ENCODE measurements at regions not wholly inside any gene's neighbourhood (a gene's known extent, or its start where the extent isn't known, plus 50 kb on each side); places are given as distances from the start of the nearest gene placed in this dataset.
"Not testable (repeated sequence)": the region's sequence is repeated elsewhere in the genome, so short reads cannot be mapped to it uniquely, and the experiment has no call there.

DNA sequence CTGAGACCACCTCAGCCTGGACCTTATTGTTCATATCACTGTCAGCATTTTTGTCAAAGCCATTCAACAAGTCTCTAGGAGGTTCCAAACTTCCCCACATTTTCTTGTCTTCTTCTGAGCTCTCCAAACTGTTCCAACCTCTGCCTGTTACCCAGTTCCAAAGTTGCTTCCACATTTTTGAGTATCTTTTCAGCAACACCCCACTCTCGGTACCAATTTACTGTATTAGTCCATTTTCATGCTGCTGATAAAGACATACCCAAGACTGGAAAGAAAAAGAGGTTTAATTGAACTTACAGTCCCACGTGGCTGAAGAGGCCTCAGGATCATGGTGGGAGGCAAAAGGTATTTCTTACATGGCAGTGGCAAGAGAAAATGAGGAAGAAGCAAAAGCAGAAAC lies 111.5 kb upstream of the MDM1 start:
- H3K27ac ChIP-seq (ENCODE audit: extremely low read depth, low read depth, low read length); H3K36me3 ChIP-seq (ENCODE audit: control insufficient read depth in 2 of 2, insufficient read depth in 1 of 2, low read length in 2 of 2); H3K4me3 ChIP-seq (ENCODE audit: low read depth, low read length); POLR2A ChIA-PET; CTCF ChIA-PET; H3K9me3 ChIP-seq (ENCODE audit: control insufficient read depth, insufficient read depth, low read depth, low read length); H3K4me1 ChIP-seq (ENCODE audit: control insufficient read depth, insufficient read depth, low read length): not testable (repeated sequence)
- peak; percentile 91 for TF ChIP-seq ZNF707 (tag by site-specific recombination; IDR thresholded peaks at IDR 0.05)

DNA sequence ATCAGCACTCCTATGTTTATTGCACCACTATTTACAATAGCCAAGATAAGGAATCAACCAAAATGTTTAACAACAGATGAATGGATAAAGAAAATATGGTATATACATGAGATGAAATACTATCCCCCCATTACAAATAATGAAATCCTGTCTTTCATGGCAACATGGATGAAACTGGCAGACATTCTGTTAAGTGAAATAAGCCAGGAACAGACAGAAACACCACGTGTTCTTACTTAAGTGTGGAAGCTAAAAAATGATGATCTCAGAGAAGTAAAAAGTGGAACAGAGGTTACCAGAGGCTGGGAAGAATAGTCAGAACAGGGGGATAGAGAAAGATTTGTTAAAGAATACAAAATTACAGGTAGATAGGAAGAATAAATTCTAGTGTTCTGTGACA lies 113.7 kb upstream of the MDM1 start:
- no peak overlapping the region for H3K4me3 ChIP-seq (ENCODE audit: low read depth, low read length)
- no peaks in the 10 kb centered on the region for H3K36me3 ChIP-seq (ENCODE audit: control insufficient read depth in 2 of 2, insufficient read depth in 1 of 2, low read length in 2 of 2)
- 0 out of 2 replicates have a peak, but pooled peaks cover 3% of the 10 kb centered on the region for H3K4me1 ChIP-seq (ENCODE audit: control insufficient read depth, insufficient read depth, low read length)
- POLR2A ChIA-PET: no interaction called here
- H3K27ac ChIP-seq (ENCODE audit: extremely low read depth, low read depth, low read length): no peak overlapping the region
- no peaks in the 10 kb centered on the region for H3K9me3 ChIP-seq (ENCODE audit: control insufficient read depth, insufficient read depth, low read depth, low read length)
- TF ChIP-seq ZNF843 (tag by site-specific recombination; IDR thresholded peaks at IDR 0.05) (no peak), ZNF626 (tag by site-specific recombination; IDR thresholded peaks at IDR 0.05) (no peak), KLF10 (tag by site-specific recombination; IDR thresholded peaks at IDR 0.05) (no peak), ZNF777 (tag by site-specific recombination; IDR thresholded peaks at IDR 0.05; ENCODE audit: borderline replicate concordance) (no peak), ZNF776 (tag by site-specific recombination; IDR thresholded peaks at IDR 0.05; ENCODE audit: borderline replicate concordance) (no peak), GLIS2 (tag by site-specific recombination; IDR thresholded peaks at IDR 0.05) (no peak), ZNF155 (tag by site-specific recombination; IDR thresholded peaks at IDR 0.05) (no peak)
- TF ChIP-seq, protein P1, sequence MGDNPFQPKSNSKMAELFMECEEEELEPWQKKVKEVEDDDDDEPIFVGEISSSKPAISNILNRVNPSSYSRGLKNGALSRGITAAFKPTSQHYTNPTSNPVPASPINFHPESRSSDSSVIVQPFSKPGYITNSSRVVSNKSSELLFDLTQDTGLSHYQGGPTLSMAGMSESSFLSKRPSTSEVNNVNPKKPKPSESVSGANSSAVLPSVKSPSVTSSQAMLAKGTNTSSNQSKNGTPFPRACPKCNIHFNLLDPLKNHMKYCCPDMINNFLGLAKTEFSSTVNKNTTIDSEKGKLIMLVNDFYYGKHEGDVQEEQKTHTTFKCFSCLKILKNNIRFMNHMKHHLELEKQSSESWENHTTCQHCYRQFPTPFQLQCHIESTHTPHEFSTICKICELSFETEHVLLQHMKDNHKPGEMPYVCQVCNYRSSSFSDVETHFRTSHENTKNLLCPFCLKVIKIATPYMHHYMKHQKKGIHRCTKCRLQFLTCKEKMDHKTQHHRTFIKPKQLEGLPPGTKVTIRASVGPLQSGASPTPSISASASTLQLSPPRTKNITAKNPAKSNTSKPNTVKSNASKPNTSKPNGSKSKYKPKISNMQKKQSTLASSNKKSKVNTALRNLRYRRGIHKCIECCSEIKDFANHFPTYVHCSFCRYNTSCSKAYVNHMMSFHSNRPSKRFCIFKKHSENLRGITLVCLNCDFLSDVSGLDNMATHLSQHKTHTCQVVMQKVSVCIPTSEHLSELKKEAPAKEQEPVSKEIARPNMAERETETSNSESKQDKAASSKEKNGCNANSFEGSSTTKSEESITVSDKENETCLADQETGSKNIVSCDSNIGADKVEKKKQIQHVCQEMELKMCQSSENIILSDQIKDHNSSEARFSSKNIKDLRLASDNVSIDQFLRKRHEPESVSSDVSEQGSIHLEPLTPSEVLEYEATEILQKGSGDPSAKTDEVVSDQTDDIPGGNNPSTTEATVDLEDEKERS (tag by site-specific recombination; IDR thresholded peaks at IDR 0.05): no peak
- TF ChIP-seq, protein P2, sequence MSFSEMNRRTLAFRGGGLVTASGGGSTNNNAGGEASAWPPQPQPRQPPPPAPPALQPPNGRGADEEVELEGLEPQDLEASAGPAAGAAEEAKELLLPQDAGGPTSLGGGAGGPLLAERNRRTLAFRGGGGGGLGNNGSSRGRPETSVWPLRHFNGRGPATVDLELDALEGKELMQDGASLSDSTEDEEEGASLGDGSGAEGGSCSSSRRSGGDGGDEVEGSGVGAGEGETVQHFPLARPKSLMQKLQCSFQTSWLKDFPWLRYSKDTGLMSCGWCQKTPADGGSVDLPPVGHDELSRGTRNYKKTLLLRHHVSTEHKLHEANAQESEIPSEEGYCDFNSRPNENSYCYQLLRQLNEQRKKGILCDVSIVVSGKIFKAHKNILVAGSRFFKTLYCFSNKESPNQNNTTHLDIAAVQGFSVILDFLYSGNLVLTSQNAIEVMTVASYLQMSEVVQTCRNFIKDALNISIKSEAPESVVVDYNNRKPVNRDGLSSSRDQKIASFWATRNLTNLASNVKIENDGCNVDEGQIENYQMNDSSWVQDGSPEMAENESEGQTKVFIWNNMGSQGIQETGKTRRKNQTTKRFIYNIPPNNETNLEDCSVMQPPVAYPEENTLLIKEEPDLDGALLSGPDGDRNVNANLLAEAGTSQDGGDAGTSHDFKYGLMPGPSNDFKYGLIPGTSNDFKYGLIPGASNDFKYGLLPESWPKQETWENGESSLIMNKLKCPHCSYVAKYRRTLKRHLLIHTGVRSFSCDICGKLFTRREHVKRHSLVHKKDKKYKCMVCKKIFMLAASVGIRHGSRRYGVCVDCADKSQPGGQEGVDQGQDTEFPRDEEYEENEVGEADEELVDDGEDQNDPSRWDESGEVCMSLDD (tag by site-specific recombination; IDR thresholded peaks at IDR 0.05): no peak
- CTCF ChIA-PET: no interaction called here

DNA sequence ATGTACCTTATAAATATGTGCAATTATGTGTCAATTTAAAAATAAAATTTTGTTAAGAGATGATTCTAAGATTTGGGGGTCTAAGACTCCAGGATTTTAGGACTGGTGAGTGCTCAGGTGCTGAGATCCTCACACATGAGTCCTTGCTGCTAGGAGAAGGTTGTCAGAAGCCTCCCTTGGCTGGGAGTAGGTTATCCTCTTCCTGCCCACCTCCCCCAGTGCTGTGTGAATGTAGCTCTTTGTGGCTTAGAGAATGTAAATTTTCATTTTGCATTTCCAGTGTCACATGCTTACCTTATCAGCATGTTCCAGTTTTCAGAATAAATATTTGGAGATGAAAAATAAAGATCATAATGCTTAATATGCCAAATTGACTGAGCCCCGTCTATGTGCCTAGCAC lies 114.2 kb upstream of the MDM1 start:
- Histone ChIP-seq H3K4me1 (ENCODE audit: control insufficient read depth, insufficient read depth, low read length) (0 out of 2 replicates have a peak, but pooled peaks cover 3% of the 10 kb centered on the region), H3K27ac (ENCODE audit: extremely low read depth, low read depth, low read length) (no peak overlapping the region), H3K9me3 (ENCODE audit: control insufficient read depth, insufficient read depth, low read depth, low read length) (no peaks in the 10 kb centered on the region), H3K4me3 (ENCODE audit: low read depth, low read length) (no peak overlapping the region), H3K36me3 (ENCODE audit: control insufficient read depth in 2 of 2, insufficient read depth in 1 of 2, low read length in 2 of 2) (no peaks in the 10 kb centered on the region)
- ChIA-PET CTCF (no interaction called here), POLR2A (no interaction called here)
- TF ChIP-seq KLF8 (tag by site-specific recombination; IDR thresholded peaks at IDR 0.05) (no peak), ZNF600 (tag by site-specific recombination; IDR thresholded peaks at IDR 0.05) (no peak), KLF9 (tag by site-specific recombination; IDR thresholded peaks at IDR 0.05; ENCODE audit: low read depth) (no peak), ZNF114 (tag by site-specific recombination; IDR thresholded peaks at IDR 0.05) (no peak), ZNF677 (tag by site-specific recombination; IDR thresholded peaks at IDR 0.05) (no peak), ZNF302 (tag by site-specific recombination; IDR thresholded peaks at IDR 0.05; ENCODE audit: low read depth) (no peak), ZNF423 (tag by site-specific recombination; IDR thresholded peaks at IDR 0.05) (no peak), OSR2 (tag by site-specific recombination; IDR thresholded peaks at IDR 0.05) (no peak), ZNF174 (tag by site-specific recombination; IDR thresholded peaks at IDR 0.05) (no peak), ZNF664 (tag by site-specific recombination; IDR thresholded peaks at IDR 0.05) (no peak), GLIS2 (tag by site-specific recombination; IDR thresholded peaks at IDR 0.05) (no peak)
- TF ChIP-seq, protein P3, sequence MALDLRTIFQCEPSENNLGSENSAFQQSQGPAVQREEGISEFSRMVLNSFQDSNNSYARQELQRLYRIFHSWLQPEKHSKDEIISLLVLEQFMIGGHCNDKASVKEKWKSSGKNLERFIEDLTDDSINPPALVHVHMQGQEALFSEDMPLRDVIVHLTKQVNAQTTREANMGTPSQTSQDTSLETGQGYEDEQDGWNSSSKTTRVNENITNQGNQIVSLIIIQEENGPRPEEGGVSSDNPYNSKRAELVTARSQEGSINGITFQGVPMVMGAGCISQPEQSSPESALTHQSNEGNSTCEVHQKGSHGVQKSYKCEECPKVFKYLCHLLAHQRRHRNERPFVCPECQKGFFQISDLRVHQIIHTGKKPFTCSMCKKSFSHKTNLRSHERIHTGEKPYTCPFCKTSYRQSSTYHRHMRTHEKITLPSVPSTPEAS (tag by site-specific recombination; IDR thresholded peaks at IDR 0.05): no peak
- TF ChIP-seq, protein P4, sequence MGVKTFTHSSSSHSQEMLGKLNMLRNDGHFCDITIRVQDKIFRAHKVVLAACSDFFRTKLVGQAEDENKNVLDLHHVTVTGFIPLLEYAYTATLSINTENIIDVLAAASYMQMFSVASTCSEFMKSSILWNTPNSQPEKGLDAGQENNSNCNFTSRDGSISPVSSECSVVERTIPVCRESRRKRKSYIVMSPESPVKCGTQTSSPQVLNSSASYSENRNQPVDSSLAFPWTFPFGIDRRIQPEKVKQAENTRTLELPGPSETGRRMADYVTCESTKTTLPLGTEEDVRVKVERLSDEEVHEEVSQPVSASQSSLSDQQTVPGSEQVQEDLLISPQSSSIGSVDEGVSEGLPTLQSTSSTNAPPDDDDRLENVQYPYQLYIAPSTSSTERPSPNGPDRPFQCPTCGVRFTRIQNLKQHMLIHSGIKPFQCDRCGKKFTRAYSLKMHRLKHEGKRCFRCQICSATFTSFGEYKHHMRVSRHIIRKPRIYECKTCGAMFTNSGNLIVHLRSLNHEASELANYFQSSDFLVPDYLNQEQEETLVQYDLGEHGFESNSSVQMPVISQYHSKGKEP (tag by site-specific recombination; IDR thresholded peaks at IDR 0.05): no peak
- TF ChIP-seq, protein P5, sequence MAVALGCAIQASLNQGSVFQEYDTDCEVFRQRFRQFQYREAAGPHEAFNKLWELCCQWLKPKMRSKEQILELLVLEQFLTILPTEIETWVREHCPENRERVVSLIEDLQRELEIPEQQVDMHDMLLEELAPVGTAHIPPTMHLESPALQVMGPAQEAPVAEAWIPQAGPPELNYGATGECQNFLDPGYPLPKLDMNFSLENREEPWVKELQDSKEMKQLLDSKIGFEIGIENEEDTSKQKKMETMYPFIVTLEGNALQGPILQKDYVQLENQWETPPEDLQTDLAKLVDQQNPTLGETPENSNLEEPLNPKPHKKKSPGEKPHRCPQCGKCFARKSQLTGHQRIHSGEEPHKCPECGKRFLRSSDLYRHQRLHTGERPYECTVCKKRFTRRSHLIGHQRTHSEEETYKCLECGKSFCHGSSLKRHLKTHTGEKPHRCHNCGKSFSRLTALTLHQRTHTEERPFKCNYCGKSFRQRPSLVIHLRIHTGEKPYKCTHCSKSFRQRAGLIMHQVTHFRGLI (tag by site-specific recombination; IDR thresholded peaks at IDR 0.05): no peak

Data from HEK293 (cell line).